Keratinocyte (primary cell): ENCODE measurements at regions not wholly inside any gene's neighbourhood (a gene's known extent, or its start where the extent isn't known, plus 50 kb on each side); places are given as distances from the start of the nearest gene placed in this dataset.

Experiments used
- DNase-seq: peaks from one replicate; pipeline ENCODE4 v3.0.0-alpha.2; 2011; ENCODE audit warnings: low read depth, missing footprints, low spot score
- FAIRE-seq: peaks from 2 replicates; lab custom pipeline; 2011; peaks lifted over from hg19 to GRCh38; lab: Jason Lieb, UNC
- H2AFZ ChIP-seq: 2 replicates; pipeline ENCODE4 v1.6.0; 2012; ENCODE audit warnings: low read length, control low read depth, inconsistent platforms; ENCODE audit not compliant: control insufficient read depth
- H3K27ac ChIP-seq: 2 replicates; pipeline ENCODE4 v1.5.1; 2011; ENCODE audit warnings: low read length; ENCODE audit not compliant: control insufficient read depth, insufficient read depth
- H3K27me3 ChIP-seq: 3 replicates; pipeline ENCODE4 v1.6.0; 2011; ENCODE audit warnings: low read length; ENCODE audit not compliant: control insufficient read depth, insufficient read depth; ENCODE audit errors: extremely low read depth
- H3K36me3 ChIP-seq, 2 experiments: 2 replicates in 1 of 2; 3 replicates in 1 of 2; pipeline ENCODE4 v1.5.1; 2011; ENCODE audit warnings: low read length in 2 of 2, mild to moderate bottlenecking in 1 of 2; ENCODE audit not compliant: control insufficient read depth in 2 of 2, insufficient read depth in 2 of 2; ENCODE audit errors: extremely low read depth in 1 of 2
- H3K4me1 ChIP-seq: 3 replicates; pipeline ENCODE4 v1.5.1; 2011; ENCODE audit warnings: low read length; ENCODE audit not compliant: control insufficient read depth, insufficient read depth; ENCODE audit errors: extremely low read depth
- H3K4me2 ChIP-seq: 3 replicates; pipeline ENCODE4 v1.6.0; 2011; ENCODE audit warnings: low read depth, low read length; ENCODE audit not compliant: control insufficient read depth, insufficient read depth; ENCODE audit errors: extremely low read depth
- H3K4me3 ChIP-seq, 3 experiments: fragments of 200-600 bp in 1 of 3; sonication (generic) in 1 of 3; 2 replicates in 2 of 3; 3 replicates in 1 of 3; pipeline ENCODE4 v1.5.1; 2011 to 2016; ENCODE audit warnings: low read length in 3 of 3, mild to moderate bottlenecking in 3 of 3, control low read depth in 2 of 3, inconsistent platforms in 1 of 3, low read depth in 1 of 3, mixed read lengths in 1 of 3, mixed run types in 1 of 3, moderate library complexity in 1 of 3; ENCODE audit not compliant: control insufficient read depth in 2 of 3, insufficient read depth in 2 of 3; ENCODE audit errors: extremely low read depth in 1 of 3
- H3K79me2 ChIP-seq: 2 replicates; pipeline ENCODE4 v1.6.0; 2012; ENCODE audit warnings: low read length; ENCODE audit not compliant: control insufficient read depth, insufficient read depth
- H3K9ac ChIP-seq: 3 replicates; pipeline ENCODE4 v1.6.0; 2011; ENCODE audit warnings: low read length; ENCODE audit not compliant: control insufficient read depth, insufficient read depth; ENCODE audit errors: extremely low read depth
- H3K9me1 ChIP-seq: 3 replicates; pipeline ENCODE4 v1.6.0; 2011; ENCODE audit warnings: low read length; ENCODE audit not compliant: control insufficient read depth, insufficient read depth; ENCODE audit errors: extremely low read depth
- H3K9me3 ChIP-seq: 2 replicates; pipeline ENCODE4 v1.5.1; 2012; ENCODE audit warnings: low read depth, low read length; ENCODE audit not compliant: control insufficient read depth
- H4K20me1 ChIP-seq: 3 replicates; pipeline ENCODE4 v1.6.0; 2011; ENCODE audit warnings: low read length; ENCODE audit not compliant: control insufficient read depth, insufficient read depth; ENCODE audit errors: extremely low read depth
- CTCF ChIP-seq, 3 experiments: IDR thresholded peaks in 1 of 3; conservative IDR thresholded peaks in 1 of 3; optimal IDR thresholded peaks in 1 of 3; 2 replicates in 2 of 3; 3 replicates in 1 of 3; pipeline versions ENCODE3 to v1.5.1; 2011; ENCODE audit warnings: low read length in 3 of 3, mild to moderate bottlenecking in 3 of 3, moderate library complexity in 2 of 3, control low read depth in 1 of 3, inconsistent platforms in 1 of 3; ENCODE audit not compliant: insufficient read depth in 2 of 3; ENCODE audit errors: extremely low read depth in 1 of 3
- EZH2 ChIP-seq: IDR thresholded peaks from one replicate; pipeline ENCODE4 v1.6.1; 2012; ENCODE audit warnings: inconsistent platforms, mild to moderate bottlenecking, low read length, moderate library complexity
- dilution Hi-C: fragments of 300-500 bp; cut with MboI; formaldehyde crosslinking; loops from one replicate; pipeline ENCODE4 v1.7.0; 2020; ENCODE audit warnings: low sequenced_read_pairs; ENCODE audit not compliant: extremely low pct_ligation_motif_present

- no peak overlapping the region for H2AFZ ChIP-seq
- no peak overlapping the region for H3K27ac ChIP-seq
- no peak overlapping the region for H3K4me2 ChIP-seq
- H4K20me1 ChIP-seq, result no peaks in the 10 kb centered on the region
- no peak overlapping the region for H3K4me3 ChIP-seq
- FAIRE-seq, result no peak
- no peak for DNase-seq
- dilution Hi-C loops, result no loop called here
- no peaks in the 10 kb centered on the region for H3K9me1 ChIP-seq
- H3K36me3 ChIP-seq, result no peaks in the 10 kb centered on the region
- TF ChIP-seq CTCF (optimal IDR thresholded peaks at IDR 0.05 in 1 of 3, IDR thresholded peaks at IDR 0.05 in 1 of 3, conservative IDR thresholded peaks at IDR 0.05 in 1 of 3; ENCODE audit: extremely low read depth in 1 of 3, insufficient read depth in 2 of 3, low read length in 3 of 3), result no peak
- TF ChIP-seq EZH2, result no peak
- H3K79me2 ChIP-seq, result no peaks in the 10 kb centered on the region
- H3K4me1 ChIP-seq, result no peaks in the 10 kb centered on the region
- no peaks in the 10 kb centered on the region for H3K27me3 ChIP-seq
- H3K9ac ChIP-seq, result no peak overlapping the region
- no peaks in the 10 kb centered on the region for H3K9me3 ChIP-seq
Observed at GRCh38 chr4:23979534-23979933, 89.7 kb upstream of the PPARGC1A start.

GRCh38 chr4:23978002-23978401, 88.2 kb upstream of the PPARGC1A start:
- dilution Hi-C loops, result no loop called here
- Histone ChIP-seq H3K9ac (no peak overlapping the region), H3K36me3 (no peaks in the 10 kb centered on the region), H3K4me3 (no peak overlapping the region), H4K20me1 (no peaks in the 10 kb centered on the region), H3K4me2 (no peak overlapping the region), H3K27me3 (no peaks in the 10 kb centered on the region), H2AFZ (no peak overlapping the region), H3K9me1 (no peaks in the 10 kb centered on the region), H3K4me1 (no peaks in the 10 kb centered on the region), H3K9me3 (no peaks in the 10 kb centered on the region), H3K79me2 (no peaks in the 10 kb centered on the region), H3K27ac (no peak overlapping the region)
- DNase-seq, result no peak
- FAIRE-seq, result no peak
- TF ChIP-seq EZH2 (no peak), CTCF (optimal IDR thresholded peaks at IDR 0.05 in 1 of 3, IDR thresholded peaks at IDR 0.05 in 1 of 3, conservative IDR thresholded peaks at IDR 0.05 in 1 of 3; ENCODE audit: extremely low read depth in 1 of 3, insufficient read depth in 2 of 3, low read length in 3 of 3) (no peak)
